Fibroblast of lung (primary cell): ENCODE measurements at regions not wholly inside any gene's neighbourhood (a gene's known extent, or its start where the extent isn't known, plus 50 kb on each side); places are given as distances from the start of the nearest gene placed in this dataset.

Source experiments
- DNase-seq, 2 donors: peaks; one replicate each; pipeline versions ENCODE4 v3.0.0 to v3.0.0-alpha.2; 2010; ENCODE audit warnings: low read depth in 2 of 2
- H2AFZ ChIP-seq: 2 replicates; pipeline ENCODE4 v1.5.1; 2012; ENCODE audit warnings: low read length, control low read depth, inconsistent platforms
- H3K27ac ChIP-seq: 2 replicates; pipeline ENCODE4 v1.5.1; 2011; ENCODE audit warnings: low read length, control low read depth; ENCODE audit not compliant: insufficient read depth
- H3K27me3 ChIP-seq: 2 replicates; pipeline ENCODE4 v1.5.1; 2011; ENCODE audit warnings: mild to moderate bottlenecking, low read length; ENCODE audit not compliant: control insufficient read depth, insufficient read depth
- H3K36me3 ChIP-seq: 2 replicates; pipeline ENCODE4 v1.5.1; 2011; ENCODE audit warnings: low read length; ENCODE audit not compliant: control insufficient read depth, insufficient read depth
- H3K4me1 ChIP-seq: 2 replicates; pipeline ENCODE4 v1.5.1; 2011; ENCODE audit warnings: low read length; ENCODE audit not compliant: control insufficient read depth, insufficient read depth; ENCODE audit errors: extremely low read depth
- H3K4me2 ChIP-seq: 2 replicates; pipeline ENCODE4 v1.5.1; 2011; ENCODE audit warnings: low read length, control low read depth; ENCODE audit not compliant: insufficient read depth; ENCODE audit errors: extremely low read depth
- H3K4me3 ChIP-seq, 4 experiments: fragments of 200-600 bp in 1 of 4; sonication (generic) in 1 of 4; replicated peaks in 1 of 4; 2 replicates each; pipeline ENCODE4 v1.5.1; 2011 to 2016; ENCODE audit warnings: low read length in 4 of 4, low read depth in 3 of 4, mild to moderate bottlenecking in 3 of 4, control low read depth in 2 of 4, inconsistent platforms in 1 of 4, mixed read lengths in 1 of 4; ENCODE audit not compliant: insufficient read depth in 1 of 4; ENCODE audit errors: control extremely low read depth in 1 of 4
- H3K79me2 ChIP-seq: 2 replicates; pipeline ENCODE4 v1.5.1; 2012; ENCODE audit warnings: mild to moderate bottlenecking, low read length, inconsistent platforms; ENCODE audit not compliant: control insufficient read depth, insufficient read depth
- H3K9ac ChIP-seq: 2 replicates; pipeline ENCODE4 v1.5.1; 2011; ENCODE audit warnings: mild to moderate bottlenecking, low read length, control low read depth; ENCODE audit not compliant: insufficient read depth
- H3K9me3 ChIP-seq: 2 replicates; pipeline ENCODE4 v1.5.1; 2012; ENCODE audit warnings: low read depth, low read length; ENCODE audit not compliant: control insufficient read depth, insufficient read depth
- H4K20me1 ChIP-seq: 2 replicates; pipeline ENCODE4 v1.5.1; 2011; ENCODE audit warnings: low read length; ENCODE audit not compliant: control insufficient read depth, insufficient read depth; ENCODE audit errors: extremely low read depth
- EZH2 ChIP-seq: IDR thresholded peaks from 2 replicates; pipeline ENCODE4 v1.5.1; 2012; ENCODE audit warnings: low read length, control low read depth, mild to moderate bottlenecking; ENCODE audit errors: missing control alignments
- TF ChIP-seq, protein P1 (sequence below), 2 donors: IDR thresholded peaks in 1 of 2; conservative IDR thresholded peaks in 1 of 2; 1 replicate in 1 of 2; 2 replicates in 1 of 2; pipeline ENCODE4 v1.5.1; 2011 to 2012; ENCODE audit warnings: low read length in 2 of 2, control low read depth in 1 of 2, inconsistent platforms in 1 of 2, low read depth in 1 of 2, mild to moderate bottlenecking in 1 of 2

DNA sequence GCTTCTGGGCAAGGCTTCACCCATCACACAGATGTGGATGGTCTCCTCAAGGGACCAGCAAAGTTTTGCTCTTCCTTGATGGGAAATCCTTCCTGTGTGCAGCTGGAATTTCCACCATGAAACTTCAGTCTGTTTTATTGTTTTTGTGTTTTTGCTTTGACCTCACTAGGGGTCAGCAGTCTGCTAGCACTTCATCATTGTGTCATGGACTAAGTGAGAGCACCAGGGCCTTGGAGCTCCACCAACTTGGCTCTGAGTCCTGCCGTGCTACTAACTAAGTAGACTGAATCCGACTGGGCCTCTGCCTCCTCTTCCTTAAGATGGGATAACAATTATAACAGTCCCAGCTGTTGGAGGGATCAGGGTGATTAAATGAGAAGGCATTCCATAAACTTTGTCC is 305.8 kb upstream of the NCAM1 start:
- peak; percentile 77 to 88 for DNase-seq
- Histone ChIP-seq H3K9ac (no peak overlapping the region), H3K79me2 (no peaks in the 10 kb centered on the region), H3K36me3 (no peaks in the 10 kb centered on the region), H3K9me3 (no peaks in the 10 kb centered on the region), H4K20me1 (no peaks in the 10 kb centered on the region), H3K4me1 (peaks cover 4% of the 10 kb centered on the region), H3K27ac (no peak overlapping the region), H2AFZ (no peak overlapping the region), H3K4me2 (no peak overlapping the region), H3K27me3 (no peaks in the 10 kb centered on the region), H3K4me3 (no peak overlapping the region)
- TF ChIP-seq EZH2, result no peak
- TF ChIP-seq, protein P1, sequence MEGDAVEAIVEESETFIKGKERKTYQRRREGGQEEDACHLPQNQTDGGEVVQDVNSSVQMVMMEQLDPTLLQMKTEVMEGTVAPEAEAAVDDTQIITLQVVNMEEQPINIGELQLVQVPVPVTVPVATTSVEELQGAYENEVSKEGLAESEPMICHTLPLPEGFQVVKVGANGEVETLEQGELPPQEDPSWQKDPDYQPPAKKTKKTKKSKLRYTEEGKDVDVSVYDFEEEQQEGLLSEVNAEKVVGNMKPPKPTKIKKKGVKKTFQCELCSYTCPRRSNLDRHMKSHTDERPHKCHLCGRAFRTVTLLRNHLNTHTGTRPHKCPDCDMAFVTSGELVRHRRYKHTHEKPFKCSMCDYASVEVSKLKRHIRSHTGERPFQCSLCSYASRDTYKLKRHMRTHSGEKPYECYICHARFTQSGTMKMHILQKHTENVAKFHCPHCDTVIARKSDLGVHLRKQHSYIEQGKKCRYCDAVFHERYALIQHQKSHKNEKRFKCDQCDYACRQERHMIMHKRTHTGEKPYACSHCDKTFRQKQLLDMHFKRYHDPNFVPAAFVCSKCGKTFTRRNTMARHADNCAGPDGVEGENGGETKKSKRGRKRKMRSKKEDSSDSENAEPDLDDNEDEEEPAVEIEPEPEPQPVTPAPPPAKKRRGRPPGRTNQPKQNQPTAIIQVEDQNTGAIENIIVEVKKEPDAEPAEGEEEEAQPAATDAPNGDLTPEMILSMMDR (conservative IDR thresholded peaks at IDR 0.05 in 1 of 2, IDR thresholded peaks at IDR 0.05 in 1 of 2; ENCODE audit: low read depth in 1 of 2, low read length in 2 of 2), result no peak

DNA sequence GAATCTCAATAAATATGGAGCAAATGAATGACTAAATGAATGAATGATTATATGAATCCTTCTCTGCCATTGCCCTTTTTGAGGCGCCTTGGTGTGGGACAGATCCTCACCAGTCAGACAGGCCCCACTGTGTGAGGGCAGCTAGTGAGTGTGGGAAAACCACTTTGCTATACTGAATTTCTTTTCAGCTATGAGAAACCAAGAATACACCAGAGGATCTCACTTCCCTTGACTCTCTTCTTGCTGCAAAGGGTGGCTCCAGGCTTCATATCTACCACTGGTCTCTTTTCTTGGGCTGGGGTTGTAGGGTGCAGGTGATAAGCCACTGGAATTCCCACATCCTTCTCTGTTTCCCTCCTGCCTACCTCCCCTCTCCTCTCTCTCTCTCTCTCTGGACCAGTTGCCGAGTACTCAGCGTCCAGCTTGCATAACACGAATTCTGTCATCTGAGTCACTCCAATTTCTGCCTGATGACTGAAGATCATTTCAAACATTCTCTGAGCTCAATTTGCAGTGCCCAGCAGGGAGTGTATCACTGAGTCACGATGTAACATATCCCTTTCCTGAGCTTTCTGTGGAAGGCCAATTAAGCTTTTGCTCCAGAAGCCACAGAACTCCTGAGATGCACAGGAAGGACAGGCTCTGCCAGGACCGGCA is 304.3 kb upstream of the NCAM1 start:
- Histone ChIP-seq H3K9me3 (no peaks in the 10 kb centered on the region), H3K4me3 (no peak overlapping the region), H3K4me1 (peaks cover 4% of the 10 kb centered on the region), H3K27ac (no peak overlapping the region), H3K79me2 (no peaks in the 10 kb centered on the region), H3K36me3 (no peaks in the 10 kb centered on the region), H2AFZ (no peak overlapping the region), H3K9ac (no peak overlapping the region), H3K27me3 (no peaks in the 10 kb centered on the region), H3K4me2 (no peak overlapping the region), H4K20me1 (no peaks in the 10 kb centered on the region)
- TF ChIP-seq, protein P1 (conservative IDR thresholded peaks at IDR 0.05 in 1 of 2, IDR thresholded peaks at IDR 0.05 in 1 of 2; ENCODE audit: low read depth in 1 of 2, low read length in 2 of 2), result no peak
- TF ChIP-seq EZH2, result no peak
- peak; percentile 44 to 88 for DNase-seq

DNA sequence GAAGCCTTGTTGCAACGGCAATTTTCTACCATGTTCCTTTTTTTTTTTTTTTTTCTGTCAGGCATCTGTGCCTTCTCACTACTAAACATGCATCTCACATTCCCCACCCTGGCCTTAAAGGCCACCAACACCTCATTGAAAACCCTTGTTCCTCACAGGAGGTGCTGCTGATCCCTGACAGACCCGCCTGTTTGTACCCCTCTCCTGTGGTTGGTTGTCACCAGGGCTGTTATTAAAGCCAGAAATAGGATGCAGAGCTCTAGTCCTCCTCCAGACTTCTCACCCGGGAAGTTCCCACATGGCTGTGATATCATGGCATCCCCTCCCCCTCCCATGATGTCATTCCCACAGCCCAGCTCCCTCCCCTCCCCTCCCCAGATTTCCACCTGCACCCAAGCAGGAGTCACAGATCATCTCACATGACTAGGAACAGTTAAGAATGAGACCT is 302.8 kb upstream of the NCAM1 start:
- no peak overlapping the region for H3K4me3 ChIP-seq
- no peaks in the 10 kb centered on the region for H3K36me3 ChIP-seq
- no peak overlapping the region for H3K27ac ChIP-seq
- no peak for TF ChIP-seq EZH2
- TF ChIP-seq, protein P1 (conservative IDR thresholded peaks at IDR 0.05 in 1 of 2, IDR thresholded peaks at IDR 0.05 in 1 of 2; ENCODE audit: low read depth in 1 of 2, low read length in 2 of 2), result no peak
- H3K9ac ChIP-seq, result no peak overlapping the region
- DNase-seq, result no peak
- no peaks in the 10 kb centered on the region for H3K27me3 ChIP-seq
- peaks cover 4% of the 10 kb centered on the region for H3K4me1 ChIP-seq
- no peaks in the 10 kb centered on the region for H3K79me2 ChIP-seq
- no peak overlapping the region for H3K4me2 ChIP-seq
- no peaks in the 10 kb centered on the region for H3K9me3 ChIP-seq
- no peaks in the 10 kb centered on the region for H4K20me1 ChIP-seq
- H2AFZ ChIP-seq, result no peak overlapping the region
